GM19239 (cell line): ENCODE measurements at regions not wholly inside any gene's neighbourhood (a gene's known extent, or its start where the extent isn't known, plus 50 kb on each side); places are given as distances from the start of the nearest gene placed in this dataset.

Experiments
- DNase-seq: peaks from one replicate; pipeline ENCODE4 v3.0.0; 2011; ENCODE audit warnings: low spot score; ENCODE audit not compliant: insufficient read length
- FAIRE-seq: peaks from 2 replicates; lab custom pipeline; 2011; peaks lifted over from hg19 to GRCh38; lab: Jason Lieb, UNC

DNA sequence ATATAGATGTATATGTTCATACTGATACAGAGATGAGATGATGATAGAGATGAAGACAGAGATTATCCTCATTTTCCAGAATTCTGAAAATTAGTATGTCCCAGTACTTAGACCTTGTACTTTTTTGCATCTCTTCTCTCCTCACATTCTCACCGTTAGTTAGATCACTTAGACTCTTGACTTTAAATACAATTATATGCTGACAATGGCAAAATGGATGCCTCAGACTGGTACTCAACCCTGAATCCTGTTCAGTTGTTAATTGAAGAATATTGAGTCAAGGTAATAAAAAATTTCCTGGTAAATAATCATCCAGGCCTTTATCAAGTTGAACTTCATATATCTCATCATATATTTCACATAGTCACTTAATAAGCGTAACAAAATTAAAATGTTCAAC is 505.4 kb downstream of the EFNA5 start:
- no peak for DNase-seq
- FAIRE-seq, result no peak

DNA sequence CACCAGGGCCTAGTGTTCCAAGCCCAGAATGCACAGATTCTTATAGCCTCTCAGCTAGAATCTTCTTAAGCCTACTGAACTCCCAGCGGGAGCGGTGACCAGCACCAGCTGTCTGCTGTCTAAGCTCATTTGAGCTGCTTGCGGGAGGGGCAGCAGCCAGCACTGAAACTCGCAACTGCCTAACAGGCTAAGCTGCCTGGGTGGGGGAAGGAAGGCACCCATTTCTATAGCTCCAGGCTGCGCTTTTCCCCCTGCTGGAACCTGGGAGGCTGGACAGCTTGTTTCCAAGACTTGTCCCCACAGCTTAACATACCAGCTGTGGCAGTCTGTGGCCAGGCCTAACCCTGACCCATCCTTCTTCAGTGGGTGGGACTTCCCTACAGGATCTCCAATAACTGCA is 512.9 kb downstream of the EFNA5 start:
- no peak for DNase-seq
- no peak for FAIRE-seq

DNA sequence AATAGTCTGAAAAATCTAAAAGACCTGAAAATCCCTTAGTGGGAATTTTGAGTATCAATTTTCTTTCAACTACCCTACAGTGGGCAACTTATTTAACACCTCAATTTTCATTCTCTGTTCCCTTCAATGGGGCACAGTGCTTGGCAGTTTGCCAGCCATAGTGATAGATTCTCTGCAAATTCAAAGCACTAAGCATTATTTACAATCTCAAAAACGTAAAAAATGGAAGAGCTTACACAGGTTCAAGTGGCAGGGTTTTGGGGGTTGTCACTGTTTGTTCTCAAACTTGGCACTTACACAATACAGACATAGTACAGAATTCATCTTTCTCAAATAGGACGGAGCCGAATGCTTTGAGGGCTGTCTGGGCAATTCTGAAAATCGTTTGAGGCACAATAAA is 515.0 kb downstream of the EFNA5 start:
- FAIRE-seq, result no peak
- DNase-seq, result no peak

DNA sequence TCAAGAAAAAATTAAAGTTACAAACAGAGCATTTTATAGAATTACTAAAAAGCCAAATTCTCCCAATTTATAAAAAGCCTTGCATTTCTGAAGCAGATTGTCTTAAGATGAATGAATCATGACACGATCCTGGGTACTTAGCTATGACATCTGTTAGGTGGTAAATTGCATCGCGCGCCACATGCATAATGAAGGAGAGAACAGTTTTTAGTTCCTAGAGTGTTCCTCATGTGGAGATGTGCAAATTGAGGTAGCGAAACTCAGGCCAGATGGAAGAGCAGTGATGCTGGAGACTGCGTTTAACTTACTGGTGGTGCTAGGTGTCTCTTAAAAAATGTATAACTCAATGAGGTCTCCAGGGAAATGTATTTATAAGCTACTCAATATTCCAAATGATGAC is 516.1 kb downstream of the EFNA5 start:
- no peak for DNase-seq
- FAIRE-seq, result no peak

DNA sequence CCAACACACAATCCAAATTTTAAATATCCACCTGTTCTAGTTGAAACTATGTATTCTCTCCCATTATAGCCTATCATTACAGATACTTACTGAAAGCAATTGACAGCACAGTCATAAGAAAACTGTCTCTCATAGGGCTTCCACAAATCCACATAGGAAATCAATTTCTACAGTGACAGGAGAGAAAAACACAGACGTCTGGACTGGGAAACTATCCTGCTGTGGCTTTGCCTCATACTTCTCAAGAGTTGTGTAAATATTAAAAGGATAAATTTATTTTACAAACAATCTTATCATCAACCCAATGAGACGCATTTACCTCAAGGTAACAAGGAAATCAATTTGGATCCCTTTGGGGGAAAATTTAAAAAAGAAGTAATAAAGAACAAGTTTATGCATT is 517.5 kb downstream of the EFNA5 start:
- FAIRE-seq (no peak), DNase-seq (no peak)

DNA sequence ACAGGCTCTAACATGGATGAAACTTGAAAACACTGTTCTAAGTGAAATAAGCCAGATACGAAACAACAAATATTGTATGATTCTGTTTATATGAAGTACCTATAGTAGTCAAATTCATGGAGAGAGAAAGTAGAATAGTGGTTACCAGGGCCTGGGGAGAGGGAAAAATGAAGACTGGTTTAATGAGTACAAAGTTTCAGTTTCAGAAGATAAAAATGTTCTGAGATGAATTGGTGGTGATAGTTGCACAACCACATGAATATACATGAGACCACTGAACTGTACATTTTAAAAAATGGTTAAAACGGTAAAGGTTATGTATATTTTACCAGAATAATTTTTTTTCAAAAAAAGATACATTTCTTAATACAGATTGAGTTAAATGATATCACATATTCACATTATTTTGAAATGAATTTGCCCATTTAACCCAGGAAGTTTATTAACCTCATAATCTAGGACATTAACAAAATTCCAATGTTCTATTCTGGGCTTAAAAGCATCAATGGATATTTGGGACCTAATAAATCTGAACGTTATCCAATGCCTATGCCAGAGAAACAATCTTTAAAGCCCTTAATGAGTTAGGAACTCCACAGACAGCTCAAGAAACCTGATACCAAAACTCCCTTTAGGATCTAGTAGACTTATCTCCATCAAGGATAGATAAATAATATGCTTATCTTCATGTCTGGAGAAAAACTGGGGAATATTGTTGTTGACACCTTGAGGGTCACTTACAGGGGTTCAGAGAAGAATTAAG is 521.3 kb downstream of the EFNA5 start:
- DNase-seq, result no peak
- peak; percentile 57 for FAIRE-seq

DNA sequence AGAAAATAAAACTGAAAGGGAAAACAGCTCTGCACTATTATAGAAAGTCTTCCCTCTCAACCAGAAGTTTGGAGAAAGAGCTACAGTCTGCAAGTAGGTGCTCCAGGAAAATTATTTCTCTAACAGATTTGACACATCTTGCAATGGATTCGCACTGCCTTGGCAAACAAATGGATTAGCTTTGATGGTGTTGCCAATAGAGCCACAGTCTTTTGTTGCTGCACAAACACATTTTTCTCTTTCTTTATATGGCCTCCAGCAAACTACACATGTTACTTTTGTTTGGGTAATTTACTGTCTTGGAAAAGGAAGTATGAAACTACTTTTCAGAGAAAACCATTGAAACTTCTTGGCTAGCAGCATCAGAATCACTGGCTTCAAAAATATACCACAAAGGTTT is 523.1 kb downstream of the EFNA5 start:
- DNase-seq (no peak), FAIRE-seq (no peak)

DNA sequence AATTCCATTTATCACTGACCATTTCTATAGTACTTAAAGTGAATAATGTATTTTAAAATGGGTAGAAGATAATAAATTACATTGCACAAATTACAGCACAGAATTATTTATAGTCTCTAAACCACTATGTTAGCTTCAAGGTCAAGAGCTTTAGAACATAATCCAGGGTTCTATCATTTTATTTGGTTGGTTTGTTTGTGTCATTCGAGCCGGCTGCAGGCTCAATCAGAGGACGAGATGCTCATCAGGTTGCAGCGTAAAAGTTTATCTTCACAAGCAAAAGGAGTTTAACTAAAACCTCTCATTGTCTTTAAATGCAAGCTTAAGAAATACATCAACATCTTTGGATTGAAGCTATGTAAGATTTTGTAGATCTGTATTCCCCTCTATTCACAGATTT is 523.8 kb downstream of the EFNA5 start:
- DNase-seq, result no peak
- no peak for FAIRE-seq

DNA sequence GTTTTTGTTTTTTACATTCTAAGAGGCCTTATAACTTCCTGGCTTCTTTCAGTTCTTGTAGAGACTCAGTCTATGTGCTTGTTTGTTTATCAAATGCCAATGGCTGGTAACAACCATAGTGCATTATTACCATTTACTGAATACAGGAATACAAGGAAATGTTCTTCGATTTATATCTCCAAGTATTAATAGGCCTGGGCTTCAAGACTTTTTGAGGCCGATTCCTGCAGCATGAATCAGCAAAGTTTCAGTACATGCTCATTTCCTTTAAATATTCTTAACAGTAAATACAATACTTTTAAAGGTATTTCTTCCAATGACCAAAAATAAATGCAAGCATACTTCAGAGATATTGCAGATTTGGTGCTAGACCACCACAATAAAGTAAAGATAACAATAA is 535.3 kb downstream of the EFNA5 start:
- no peak for DNase-seq
- FAIRE-seq, result no peak

DNA sequence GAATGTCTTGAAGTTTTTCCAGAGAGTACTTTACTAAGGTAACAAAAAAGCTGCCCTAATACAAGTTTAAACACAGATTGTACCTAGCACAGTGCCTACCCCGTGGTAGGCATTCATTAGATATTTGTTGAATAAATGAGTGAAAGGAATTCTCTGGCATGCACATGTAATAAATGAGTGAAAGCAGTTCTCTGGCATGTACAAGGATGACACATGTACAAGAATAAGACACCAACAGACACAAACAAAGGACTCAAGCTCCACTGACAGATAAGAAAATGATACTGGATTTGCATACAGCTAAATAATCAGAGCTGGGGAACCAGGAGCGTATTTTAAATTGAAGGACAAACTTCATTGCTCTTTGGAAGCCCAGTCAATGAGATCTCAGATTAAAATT is 535.8 kb downstream of the EFNA5 start:
- FAIRE-seq (no peak), DNase-seq (no peak)

DNA sequence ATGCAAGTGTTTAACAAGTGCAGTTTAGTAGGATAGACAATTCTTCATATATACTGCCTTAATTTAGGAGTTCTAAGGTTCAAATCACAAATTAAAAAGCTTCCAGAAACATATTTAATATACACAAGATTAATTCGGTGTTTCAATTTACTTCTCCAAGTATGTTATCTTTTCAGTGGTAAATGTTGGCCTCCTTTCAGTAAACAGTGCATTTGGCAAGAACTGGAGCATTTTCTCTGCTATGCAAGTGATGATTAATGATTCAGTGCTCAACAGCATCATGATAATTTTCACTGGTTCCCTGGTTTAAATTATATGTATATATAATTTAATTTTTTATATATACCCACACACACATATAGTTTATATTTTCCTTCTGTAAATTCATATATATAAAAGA is 541.7 kb downstream of the EFNA5 start:
- DNase-seq (no peak), FAIRE-seq (no peak)

DNA sequence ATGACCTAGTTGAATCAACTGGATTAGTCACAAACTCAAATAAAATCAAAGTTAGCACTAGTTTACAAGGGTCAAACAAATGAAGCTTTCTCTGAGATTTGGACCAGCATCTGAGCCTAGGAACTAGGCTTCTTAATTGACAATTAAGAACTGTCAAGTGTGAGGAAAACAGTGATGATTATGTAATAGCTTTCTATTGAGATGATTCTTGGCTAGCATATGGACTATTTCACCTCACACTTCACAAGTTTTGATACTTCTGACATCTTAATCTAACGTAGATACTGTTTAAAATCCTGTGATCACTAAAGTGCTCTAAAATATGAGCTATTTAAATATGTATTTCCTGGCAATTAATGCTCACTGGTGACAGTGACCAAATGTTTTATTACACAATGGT is 542.9 kb downstream of the EFNA5 start:
- FAIRE-seq, result peak; percentile 21
- DNase-seq, result no peak

DNA sequence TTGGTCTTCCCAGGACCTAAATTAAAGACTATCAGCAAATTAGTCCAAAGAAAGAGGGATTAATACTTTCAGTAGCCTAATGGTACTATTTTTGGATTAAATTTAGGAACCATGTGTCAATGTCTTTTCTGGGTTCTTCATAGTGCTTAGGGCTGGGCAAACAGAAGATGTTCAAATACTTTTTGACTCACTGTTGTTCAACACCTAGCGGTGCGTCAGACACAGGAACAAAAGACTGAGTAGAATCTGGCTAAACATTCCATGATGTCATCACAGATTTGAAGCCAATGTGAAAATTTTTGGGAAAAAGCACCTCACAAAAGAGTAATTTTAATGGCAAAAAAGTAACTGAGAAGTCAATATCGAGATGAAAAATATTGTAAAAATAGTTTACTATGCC is 544.4 kb downstream of the EFNA5 start:
- DNase-seq (no peak), FAIRE-seq (no peak)

DNA sequence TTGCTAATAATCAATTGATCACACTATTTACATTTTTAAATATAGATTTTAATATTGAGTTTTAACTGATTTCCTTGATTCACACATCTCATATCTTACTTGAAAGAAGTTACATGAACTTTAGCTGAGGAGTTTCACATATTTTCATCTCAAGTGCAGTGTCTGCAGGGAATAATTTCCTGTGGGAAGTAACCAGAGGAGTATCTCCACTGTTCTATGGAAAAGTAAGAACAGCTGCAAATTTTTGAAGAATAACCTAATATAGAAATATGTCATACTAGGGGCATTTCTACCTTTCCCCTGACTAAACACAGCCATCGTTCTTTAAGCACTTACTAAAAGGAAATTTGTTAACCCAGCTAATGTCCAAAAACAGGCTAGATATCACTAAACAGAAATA is 546.4 kb downstream of the EFNA5 start:
- DNase-seq (no peak), FAIRE-seq (no peak)

DNA sequence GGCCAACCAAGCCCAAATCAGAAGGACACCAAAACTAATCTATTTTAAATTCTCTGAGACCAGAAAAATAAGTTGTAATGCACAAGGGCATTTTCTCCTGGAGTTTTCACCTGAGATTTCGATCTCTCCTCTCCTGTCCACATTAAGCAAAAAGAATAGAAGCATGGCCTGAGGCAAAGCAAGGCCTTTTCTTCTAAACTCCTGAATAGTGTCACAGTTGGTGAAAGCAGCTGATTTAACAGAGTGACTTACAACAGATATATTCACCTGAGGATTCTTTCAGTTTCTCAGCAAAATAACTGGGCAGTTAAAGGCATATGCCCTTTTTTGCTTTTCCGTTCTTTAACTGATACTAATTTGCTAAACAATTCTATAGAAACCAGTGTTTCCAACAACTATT is 547.7 kb downstream of the EFNA5 start:
- FAIRE-seq, result no peak

DNA sequence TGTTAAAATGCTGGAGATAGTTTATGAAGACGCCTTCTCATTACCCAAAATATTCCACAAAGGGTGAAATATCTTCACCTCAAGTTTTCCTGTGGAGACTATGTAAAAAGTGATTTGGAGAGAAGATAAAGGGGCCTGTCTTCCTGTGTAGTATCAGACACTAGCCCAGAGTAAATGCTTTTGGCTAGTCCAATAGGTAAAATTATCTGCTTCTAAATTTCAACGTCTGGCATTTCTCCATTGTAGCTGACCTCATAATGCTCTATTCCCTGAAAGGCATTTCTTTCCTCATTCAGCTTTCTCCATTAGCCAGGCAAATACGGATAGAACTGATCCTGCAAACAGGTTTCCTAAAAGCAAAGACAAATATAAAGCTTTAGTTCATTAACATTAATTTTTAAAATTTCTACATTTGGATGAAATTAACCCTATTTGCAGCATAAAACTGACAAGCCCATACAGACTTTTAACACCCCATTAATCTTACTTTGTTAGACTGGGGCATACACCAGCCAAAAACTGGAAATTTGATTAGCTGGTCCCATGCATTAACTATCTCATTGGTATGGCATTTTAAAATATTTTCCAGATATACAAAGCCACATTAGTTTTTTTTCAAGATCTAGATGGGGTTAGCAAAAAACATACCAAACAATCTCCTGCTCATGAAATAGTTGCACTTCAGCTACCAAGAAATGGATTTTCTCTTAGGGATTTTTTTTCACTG is 548.8 kb downstream of the EFNA5 start:
- no peak for FAIRE-seq
- no peak for DNase-seq

More for the DNA sequence above, 547.7 kb downstream of the EFNA5 start:
- DNase-seq, result no peak

DNA sequence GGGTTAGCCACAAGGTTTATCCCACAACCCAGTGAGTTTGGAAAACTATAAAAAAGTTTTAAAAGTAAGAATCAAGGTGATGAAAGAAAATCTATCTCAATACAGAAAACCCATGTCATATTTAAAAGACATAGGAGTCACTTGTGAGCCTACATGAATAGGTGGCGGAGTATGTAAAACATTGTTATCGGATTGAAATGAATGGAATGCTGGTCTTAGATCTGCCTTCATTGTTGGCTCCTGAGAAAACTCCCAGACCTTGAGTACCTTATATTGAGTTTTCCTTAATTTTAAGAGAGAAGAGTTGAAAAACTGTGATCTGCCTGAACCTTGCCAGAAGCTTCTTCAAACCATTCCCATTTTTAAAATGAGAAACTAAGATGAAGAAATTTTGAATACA is 551.1 kb downstream of the EFNA5 start:
- DNase-seq (no peak), FAIRE-seq (no peak)

DNA sequence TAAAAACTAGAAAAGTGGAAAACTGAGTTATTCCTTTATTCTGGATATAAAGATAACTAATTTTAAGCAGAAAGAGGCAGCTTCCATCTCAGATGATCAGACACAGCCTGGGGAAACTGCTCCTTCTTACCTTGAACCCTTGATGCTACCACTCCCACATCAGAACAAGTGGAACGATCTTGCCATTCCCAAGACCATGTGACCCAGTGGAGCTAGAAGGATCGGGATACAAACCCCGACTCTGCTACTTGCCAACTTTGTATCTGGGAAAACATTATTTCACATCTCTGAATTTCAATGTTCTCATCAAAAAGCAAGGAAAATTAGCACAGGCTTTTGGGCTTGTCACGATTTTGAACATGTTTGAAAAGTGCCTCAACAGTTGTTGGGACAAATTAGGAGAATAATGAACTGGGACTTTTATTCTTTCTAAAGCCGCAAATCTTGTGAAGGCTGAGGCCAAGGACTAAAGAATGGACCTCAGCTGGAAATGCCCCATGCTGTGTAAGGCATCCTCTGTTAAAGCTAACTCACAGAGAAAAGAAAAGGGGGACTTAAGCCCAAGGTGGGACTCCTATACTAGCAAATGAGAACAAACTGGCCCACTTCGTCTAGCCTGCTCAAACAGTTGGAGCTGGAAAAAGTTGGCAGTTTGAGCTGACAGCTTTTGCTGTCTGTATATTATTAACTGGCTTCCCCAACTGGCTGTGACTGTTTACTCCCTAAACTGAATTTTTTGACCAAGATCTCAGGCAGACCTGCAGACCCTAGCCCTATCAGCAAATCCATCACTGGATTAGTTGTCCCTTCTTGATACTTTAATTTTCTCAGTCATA is 552.3 kb downstream of the EFNA5 start:
- FAIRE-seq (no peak), DNase-seq (no peak)

DNA sequence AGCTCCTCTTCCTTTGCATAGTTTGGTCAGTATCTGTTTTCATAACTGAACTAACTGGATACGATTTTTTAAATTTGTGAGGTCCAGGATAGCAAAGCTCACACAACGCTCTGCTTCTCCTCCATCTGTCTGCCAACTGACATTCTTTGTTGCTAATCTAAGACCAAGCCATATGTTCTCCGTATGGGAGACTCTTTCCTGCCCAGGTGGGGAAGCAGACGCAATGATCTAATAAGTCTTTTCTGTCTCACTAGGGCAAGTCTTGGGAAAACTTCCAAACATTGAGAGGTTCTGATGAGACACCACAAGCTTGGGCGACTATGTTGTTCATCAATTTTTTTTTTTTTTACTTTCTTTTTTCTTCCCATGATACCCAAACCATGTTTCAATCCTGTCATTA is 558.5 kb downstream of the EFNA5 start:
- no peak for FAIRE-seq
- DNase-seq, result no peak

DNA sequence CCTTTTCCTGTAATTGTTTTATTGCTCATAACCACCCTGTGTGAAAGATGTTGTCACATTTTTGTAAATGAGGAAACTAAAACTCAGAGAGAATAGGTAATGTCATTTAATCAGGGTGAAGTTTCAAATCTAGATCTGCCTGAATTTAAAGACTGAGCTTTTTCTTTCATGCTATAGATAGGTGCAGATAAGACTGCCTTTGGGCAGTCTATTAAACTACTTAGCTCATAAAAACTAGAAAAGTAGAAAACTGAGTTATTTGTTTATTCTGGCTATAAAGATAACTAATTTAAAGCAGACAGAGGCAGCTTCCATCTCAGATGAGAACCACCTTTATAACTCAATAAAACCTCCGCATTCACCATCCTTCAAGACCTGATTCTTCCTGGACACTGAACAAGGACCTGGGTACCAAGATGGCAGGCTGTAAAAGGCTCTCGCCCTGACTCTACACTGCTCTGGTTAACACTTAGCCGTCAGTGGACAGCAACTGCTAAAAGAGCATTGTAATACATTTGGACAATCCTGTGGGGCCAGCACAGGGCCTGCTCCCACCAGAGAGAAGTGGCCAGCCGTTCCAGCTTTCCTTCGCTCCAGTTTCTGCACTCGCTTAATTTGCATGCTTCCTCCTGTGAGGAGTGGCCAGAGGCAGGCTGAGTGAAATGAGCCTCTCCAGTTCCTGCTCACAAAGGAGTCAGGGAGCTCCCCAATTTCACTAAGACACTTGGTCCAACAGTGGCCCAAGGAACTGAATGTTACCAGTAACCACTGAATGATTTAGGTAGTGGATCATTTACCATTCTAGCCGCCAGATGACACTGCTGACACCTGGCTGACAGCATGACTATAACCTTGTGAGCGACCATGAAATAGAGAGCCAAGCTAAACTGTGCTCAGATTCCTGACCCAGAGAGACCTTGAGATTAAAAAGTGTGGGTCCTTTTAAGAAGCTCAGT is 566.4 kb downstream of the EFNA5 start:
- DNase-seq, result peak; percentile 1
- peak; percentile 48 for FAIRE-seq
